GM18867 (cell line): ENCODE measurements at regions not wholly inside any gene's neighbourhood (a gene's known extent, or its start where the extent isn't known, plus 50 kb on each side); places are given as distances from the start of the nearest gene placed in this dataset.

Experiments
- ATAC-seq: cut with Tn5 transposase; IDR thresholded peaks from one replicate; pipeline ENCODE4 v1.9.1; 2021; ENCODE audit warnings: mild to moderate bottlenecking, moderate library complexity; ENCODE audit not compliant: unreplicated experiment

- no peak for ATAC-seq
Observed at GRCh38 chr6:33924681-33925080, 120.9 kb upstream of the MLN start.

GRCh38 chr6:33923857-33924514 is 120.2 kb upstream of the MLN start:
- no peak for ATAC-seq

- ATAC-seq = no peak
Observed at GRCh38 chr6:33921745-33922144, 117.9 kb upstream of the MLN start.

- ATAC-seq = no peak
Observed at GRCh38 chr6:33918175-33918695, 114.4 kb upstream of the MLN start.

GRCh38 chr6:33915134-33915533 is 111.3 kb upstream of the MLN start:
- no peak for ATAC-seq

- no peak for ATAC-seq
Observed at GRCh38 chr6:33914645-33915044, 110.8 kb upstream of the MLN start.

GRCh38 chr6:33912195-33912594 is 108.4 kb upstream of the MLN start:
- ATAC-seq = no peak

- ATAC-seq = no peak
Observed at GRCh38 chr6:33911488-33911887, 107.7 kb upstream of the MLN start.

- ATAC-seq = no peak
Observed at GRCh38 chr6:33910594-33910993, 106.8 kb upstream of the MLN start.

GRCh38 chr6:33909737-33910136 is 105.9 kb upstream of the MLN start:
- ATAC-seq = no peak

GRCh38 chr6:33908025-33908424 is 104.2 kb upstream of the MLN start:
- ATAC-seq = no peak

GRCh38 chr6:33907227-33907626 is 103.4 kb upstream of the MLN start:
- no peak for ATAC-seq

- no peak for ATAC-seq
Observed at GRCh38 chr6:33906439-33906838, 102.6 kb upstream of the MLN start.

- no peak for ATAC-seq
Observed at GRCh38 chr6:33905071-33905609, 101.3 kb upstream of the MLN start.

GRCh38 chr6:33904747-33905065 is 100.9 kb upstream of the MLN start:
- ATAC-seq = no peak

- peak; percentile 72 for ATAC-seq
Observed at GRCh38 chr6:33904050-33904746, 100.4 kb upstream of the MLN start.

- no peak for ATAC-seq
Observed at GRCh38 chr6:33903579-33903978, 99.8 kb upstream of the MLN start.

- no peak for ATAC-seq
Observed at GRCh38 chr6:33902457-33902853, 98.7 kb upstream of the MLN start.

GRCh38 chr6:33901822-33902456 is 98.1 kb upstream of the MLN start:
- no peak for ATAC-seq

- no peak for ATAC-seq
Observed at GRCh38 chr6:33898771-33899170, 95.0 kb upstream of the MLN start.

GRCh38 chr6:33897189-33897780 is 93.5 kb upstream of the MLN start:
- no peak for ATAC-seq
